Central memory CD4-positive, alpha-beta T cell (primary cell): ENCODE measurements at regions not wholly inside any gene's neighbourhood (a gene's known extent, or its start where the extent isn't known, plus 50 kb on each side); places are given as distances from the start of the nearest gene placed in this dataset.
"Not testable (repeated sequence)": the region's sequence is repeated elsewhere in the genome, so short reads cannot be mapped to it uniquely, and the experiment has no call there.

Experiments used
- DNase-seq: peaks from one replicate; pipeline ENCODE4 v3.0.0; 2022

GRCh38 chr6:150499882-150500312 lies 99.8 kb upstream of the PLEKHG1 start:
- DNase-seq: no peak

GRCh38 chr6:150500568-150500967 lies 99.1 kb upstream of the PLEKHG1 start:
- not testable (repeated sequence) for DNase-seq

GRCh38 chr6:150503041-150503440 lies 96.6 kb upstream of the PLEKHG1 start:
- DNase-seq: no peak

GRCh38 chr6:150503586-150504339 lies 95.9 kb upstream of the PLEKHG1 start:
- DNase-seq: no peak

- not testable (repeated sequence) for DNase-seq
Measured at GRCh38 chr6:150507361-150507760, 92.3 kb upstream of the PLEKHG1 start.

- no peak for DNase-seq
Measured at GRCh38 chr6:150510576-150510975, 89.1 kb upstream of the PLEKHG1 start.

- no peak for DNase-seq
Measured at GRCh38 chr6:150511313-150511712, 88.4 kb upstream of the PLEKHG1 start.

GRCh38 chr6:150514806-150515380 lies 84.8 kb upstream of the PLEKHG1 start:
- no peak for DNase-seq

GRCh38 chr6:150516199-150516598 lies 83.5 kb upstream of the PLEKHG1 start:
- no peak for DNase-seq

GRCh38 chr6:150517175-150517574 lies 82.5 kb upstream of the PLEKHG1 start:
- DNase-seq: no peak

GRCh38 chr6:150521482-150521881 lies 78.2 kb upstream of the PLEKHG1 start:
- DNase-seq: no peak

- not testable (repeated sequence) for DNase-seq
Measured at GRCh38 chr6:150523216-150523615, 76.5 kb upstream of the PLEKHG1 start.

- no peak for DNase-seq
Measured at GRCh38 chr6:150525300-150525699, 74.4 kb upstream of the PLEKHG1 start.

GRCh38 chr6:150527100-150527499 lies 72.6 kb upstream of the PLEKHG1 start:
- no peak for DNase-seq

- no peak for DNase-seq
Measured at GRCh38 chr6:150528648-150529285, 70.9 kb upstream of the PLEKHG1 start.

- no peak for DNase-seq
Measured at GRCh38 chr6:150529646-150530045, 70.0 kb upstream of the PLEKHG1 start.

- DNase-seq: no peak
Measured at GRCh38 chr6:150531957-150532356, 67.7 kb upstream of the PLEKHG1 start.

- DNase-seq: no peak
Measured at GRCh38 chr6:150534553-150534952, 65.1 kb upstream of the PLEKHG1 start.

GRCh38 chr6:150535151-150535804 lies 64.4 kb upstream of the PLEKHG1 start:
- DNase-seq: no peak

GRCh38 chr6:150535818-150536220 lies 63.9 kb upstream of the PLEKHG1 start:
- no peak for DNase-seq

- no peak for DNase-seq
Measured at GRCh38 chr6:150536835-150537234, 62.9 kb upstream of the PLEKHG1 start.

- DNase-seq: no peak
Measured at GRCh38 chr6:150537491-150537890, 62.2 kb upstream of the PLEKHG1 start.

GRCh38 chr6:150537893-150538292 lies 61.8 kb upstream of the PLEKHG1 start:
- DNase-seq: no peak

- no peak for DNase-seq
Measured at GRCh38 chr6:150539111-150539510, 60.6 kb upstream of the PLEKHG1 start.
